ENCODE measurements at regions not wholly inside any gene's neighbourhood (a gene's known extent, or its start where the extent isn't known, plus 50 kb on each side); places are given as distances from the start of the nearest gene placed in this dataset.

DNA sequence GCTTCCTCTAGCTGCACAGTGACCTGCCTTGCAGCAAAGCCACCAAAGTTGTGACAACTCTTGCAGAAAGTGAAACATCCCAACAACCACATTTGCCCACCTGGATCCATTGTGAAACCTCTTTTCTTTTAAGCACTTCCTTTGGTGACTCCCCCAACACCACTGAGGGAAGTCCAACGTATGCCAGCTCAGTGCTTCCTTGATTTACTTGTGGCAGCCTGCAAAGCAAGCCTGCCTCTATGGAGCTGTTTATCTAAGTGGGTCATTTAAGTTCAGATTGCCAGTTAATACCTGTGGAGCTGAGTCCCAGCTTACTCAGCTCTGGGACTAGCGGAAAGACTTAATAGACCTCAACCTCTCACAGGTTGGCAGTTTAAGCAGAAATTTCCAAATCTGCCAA lies 230.8 kb upstream of the GHITM start:
- no peak for DNase-seq

DNA sequence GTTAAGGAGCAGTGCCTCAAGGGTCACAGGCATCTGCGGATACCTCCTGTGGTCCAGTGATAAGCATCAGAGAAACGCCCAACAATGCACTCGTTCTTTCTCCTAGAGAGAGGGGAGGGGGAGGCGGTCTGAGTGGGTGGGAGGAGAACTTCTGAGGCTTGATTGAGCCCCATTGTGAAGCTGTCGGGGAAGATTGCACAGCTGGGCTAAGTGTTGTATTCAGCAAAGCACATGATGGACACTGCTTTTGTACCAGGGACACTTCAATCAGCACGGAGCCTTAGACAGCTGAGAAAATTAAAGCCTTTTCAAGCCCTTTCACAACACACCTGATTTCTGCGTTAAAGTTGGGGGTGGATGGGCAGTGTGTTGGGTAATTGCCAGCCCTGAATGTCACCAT lies 230.3 kb upstream of the GHITM start:
- no peak for DNase-seq

DNA sequence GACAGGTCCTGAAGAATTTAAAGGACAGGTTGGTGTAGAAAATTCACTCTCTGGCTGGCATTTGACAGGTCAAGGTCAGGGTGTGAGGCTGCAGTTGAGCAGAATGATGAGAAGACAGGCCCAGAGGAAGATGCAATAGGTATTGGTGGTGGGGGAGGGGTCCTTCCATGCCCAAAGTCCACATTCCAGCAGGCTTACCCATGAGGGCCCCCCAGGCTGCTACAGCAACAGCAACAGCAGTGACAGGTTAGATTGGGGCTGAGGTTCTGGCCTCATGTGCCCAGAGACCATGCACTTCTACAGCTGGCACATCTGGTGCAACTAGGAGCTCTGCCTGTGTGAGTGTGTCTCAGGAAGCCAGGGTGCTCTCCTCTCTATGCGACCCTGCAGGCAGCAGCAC lies 223.5 kb upstream of the GHITM start:
- DNase-seq = no peak

DNA sequence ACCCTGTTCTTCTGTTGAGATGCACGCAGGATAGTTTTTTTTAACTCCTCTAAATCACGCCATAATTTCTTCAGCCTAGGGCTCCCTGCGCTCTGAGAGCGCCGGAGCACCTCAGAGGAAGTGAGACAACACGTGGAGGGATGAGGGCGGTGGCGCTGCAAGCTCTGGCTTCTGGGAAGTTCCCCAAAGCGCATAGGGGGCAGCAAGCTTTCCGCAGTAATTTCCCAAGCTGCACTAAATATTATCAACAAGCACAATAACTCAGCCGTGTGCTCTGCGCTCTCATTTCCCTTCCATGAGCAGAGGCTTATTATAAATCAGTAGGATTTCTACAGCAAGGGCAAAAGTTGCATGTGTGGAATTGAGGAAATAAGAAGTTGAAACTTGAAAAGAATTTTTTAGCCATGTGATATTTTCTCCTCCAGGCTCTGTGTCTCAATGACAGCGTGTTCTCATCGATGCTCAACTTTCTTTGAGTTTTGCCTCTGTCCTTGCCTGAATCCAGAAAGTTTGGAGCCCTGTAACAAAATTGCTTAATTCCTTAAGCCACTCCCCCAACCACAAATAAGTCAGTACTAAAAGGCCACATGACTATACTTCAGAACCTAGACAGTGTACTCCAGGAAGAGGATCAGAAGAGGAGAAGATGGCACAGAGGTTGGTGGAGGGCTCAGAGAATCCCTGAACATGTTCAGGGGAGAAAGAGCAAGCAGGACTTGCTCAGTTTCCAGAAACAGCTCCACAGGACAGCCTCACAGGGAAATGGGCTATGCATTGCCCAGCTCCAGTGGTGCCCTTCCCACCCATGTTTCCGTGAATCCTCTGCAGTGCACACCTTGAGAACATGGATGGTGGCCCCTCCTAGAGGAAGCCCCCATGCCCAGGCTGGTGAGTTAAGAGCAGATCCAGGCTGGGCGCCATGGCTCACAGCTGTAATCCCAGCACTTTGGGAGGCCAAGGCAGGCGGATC lies 221.5 kb upstream of the GHITM start:
- no peak for DNase-seq

DNA sequence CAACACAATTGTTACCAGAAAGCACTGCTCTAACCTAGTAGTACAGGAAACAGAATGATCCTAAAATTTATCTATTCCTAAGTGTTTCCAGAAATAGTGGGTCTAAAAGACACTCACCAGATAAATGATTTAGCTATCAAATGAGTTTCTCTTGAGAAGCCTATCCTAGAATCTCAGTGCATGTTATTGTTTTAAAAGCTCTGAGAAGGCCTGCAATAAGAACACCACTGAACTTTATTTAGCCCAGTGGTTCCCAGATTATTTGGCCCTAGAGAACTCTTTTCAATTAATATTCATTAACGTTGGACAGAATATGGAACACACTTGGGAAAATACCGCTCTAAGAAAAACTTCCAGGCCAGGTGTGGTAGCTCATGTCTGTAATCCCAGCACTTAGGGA lies 220.1 kb upstream of the GHITM start:
- DNase-seq = no peak

DNA sequence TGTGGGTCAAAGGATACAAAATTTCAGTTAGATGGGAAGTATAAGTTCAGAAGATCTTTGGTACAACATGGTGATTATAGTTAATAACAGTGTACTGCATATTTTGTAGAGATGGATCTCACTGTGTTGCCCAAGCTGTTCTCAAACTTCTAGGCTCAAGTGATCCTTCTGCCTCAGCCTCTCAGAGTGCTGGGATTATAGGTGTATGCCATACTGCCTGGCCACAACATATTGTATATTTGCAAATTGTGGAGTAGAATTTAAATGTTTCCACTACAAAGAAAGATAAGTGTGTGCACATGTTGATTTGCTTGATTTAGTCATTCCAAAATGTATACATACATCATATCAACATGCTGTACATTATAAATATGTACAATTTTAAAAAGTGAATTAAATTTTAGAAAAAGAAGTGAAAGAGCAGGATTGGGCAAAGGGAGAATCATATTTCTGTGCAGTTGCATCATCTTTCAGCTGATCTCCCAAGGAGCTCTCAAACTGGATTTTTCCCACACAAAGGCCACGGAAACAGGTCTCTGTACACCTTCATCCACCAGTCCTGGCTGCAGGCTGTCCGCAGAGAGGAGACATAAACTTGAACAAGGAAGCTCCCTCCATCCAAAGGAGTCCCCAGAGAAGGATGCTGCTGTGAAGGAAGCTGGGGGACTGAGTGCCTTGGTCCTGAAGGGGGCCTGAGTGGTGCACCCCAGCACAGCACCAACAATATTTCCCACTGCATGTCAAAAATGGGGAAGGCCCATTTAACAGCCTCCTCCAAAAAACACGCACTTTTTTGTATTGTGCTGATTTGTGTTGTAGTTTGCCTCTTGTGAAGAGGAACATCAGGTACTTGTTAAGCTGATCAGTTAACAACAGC lies 217.1 kb upstream of the GHITM start:
- DNase-seq = no peak

DNA sequence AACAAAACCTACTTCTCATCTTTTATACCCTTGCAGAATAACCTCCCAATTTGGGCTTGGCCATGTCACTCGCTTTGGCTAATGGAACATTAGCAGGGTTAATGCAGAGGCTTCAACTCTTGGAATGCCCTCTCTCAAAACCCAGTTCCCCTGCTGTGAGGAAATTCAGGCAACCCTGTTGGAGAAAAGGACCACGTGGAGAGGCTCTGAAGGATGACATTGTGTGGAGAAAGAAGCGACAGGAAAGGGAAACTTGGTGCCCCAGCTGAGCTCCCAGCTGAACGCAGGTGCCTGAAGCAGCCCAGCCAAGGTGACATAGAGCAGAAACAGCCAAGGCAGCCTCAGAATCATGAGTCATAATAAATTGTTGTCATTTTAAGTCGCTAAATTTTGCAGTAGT lies 214.2 kb upstream of the GHITM start:
- no peak for DNase-seq

DNA sequence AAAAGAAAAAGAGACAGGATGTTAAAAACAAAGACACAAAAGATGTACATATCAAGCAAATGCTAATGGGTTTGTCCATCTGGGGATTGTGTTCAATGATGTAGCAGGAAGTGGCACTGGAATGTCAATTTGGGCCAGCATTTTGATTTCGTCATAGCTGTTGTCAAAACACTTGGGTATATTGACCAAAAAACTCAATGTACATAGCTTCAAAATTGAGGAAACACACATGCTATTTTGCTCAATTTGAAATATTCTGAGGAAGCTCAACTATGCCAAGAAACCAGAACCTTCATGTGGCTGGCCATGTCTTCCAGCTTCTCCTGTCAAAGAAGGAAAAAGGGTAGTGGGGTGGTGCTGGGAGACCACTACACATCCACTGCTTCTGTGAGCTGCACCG lies 212.7 kb upstream of the GHITM start:
- no peak for DNase-seq

DNA sequence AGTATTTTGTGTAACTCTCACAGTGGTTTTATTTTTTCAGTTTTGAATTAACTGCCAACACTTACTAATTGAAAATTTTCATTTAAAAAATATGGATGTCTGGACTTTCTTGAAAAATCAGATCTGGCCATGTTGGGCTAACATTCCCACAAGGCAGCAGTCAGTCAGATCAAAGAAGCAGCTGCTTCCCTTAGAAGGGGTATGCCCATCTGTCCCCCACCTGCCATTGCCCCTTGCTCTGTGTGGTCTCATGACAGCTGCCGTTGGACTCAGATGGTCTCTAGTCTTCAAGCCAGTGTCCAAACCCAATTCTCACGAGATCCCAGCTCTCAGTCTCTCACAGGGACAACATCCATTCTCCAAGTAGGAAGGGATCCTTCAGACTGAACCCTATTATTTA lies 212.1 kb upstream of the GHITM start:
- no peak for DNase-seq

DNA sequence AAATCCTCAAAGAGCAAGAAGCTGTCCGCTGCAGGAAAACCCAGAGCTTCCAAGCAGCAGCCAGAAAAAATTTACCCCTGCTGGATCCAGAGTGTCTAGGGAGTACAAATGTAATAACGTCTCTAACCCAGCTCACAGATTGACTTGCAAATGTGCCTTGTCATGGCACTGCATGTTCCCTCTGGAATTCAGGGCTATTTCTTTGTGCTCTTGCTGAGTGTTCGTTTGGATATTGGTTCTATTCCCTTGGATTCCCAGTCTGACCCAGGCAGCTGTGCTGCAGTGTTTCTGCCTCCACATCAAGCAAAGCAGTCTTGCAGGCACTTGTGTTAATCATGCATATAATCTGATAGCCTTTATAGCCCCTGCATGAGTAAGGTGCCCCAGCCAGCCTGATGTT lies 209.9 kb upstream of the GHITM start:
- DNase-seq = no peak

DNA sequence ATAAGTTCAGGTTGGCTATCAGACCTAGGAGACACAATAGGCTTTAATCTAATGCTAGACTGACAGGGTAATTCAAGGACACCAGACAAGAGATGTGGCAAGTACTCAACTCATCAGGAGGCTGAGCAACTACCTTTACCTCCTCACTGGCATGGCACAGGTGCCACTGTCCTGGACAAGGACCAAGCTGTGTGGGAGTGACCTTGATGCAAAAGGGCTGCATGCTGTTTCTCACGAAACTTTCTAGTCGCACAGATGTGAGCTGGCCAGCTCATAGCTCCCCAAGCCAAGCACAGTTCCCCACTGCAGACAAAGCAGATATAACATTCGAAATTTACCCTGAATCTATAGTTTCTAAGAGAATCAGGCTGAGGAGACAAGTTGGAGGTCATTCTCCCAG lies 207.6 kb upstream of the GHITM start:
- DNase-seq = no peak

DNA sequence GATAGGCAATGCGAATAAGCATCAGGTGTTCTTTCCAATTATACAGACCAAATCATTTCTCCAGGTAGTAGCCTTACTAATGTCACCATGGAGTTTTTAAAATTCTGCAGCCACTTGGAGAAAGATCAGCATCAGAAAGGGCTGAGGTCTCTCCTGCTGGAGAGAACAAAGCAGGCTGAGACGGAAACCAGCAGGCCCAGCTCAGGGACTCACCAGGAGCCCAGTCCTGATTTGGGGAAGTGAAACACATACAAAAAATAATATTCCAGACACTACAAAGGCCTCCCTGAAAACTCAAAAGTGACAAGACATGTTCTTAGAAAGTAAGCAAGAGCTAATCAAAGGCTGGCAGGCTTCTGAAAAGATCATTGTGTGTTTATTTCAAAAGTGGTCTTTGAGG lies 207.1 kb upstream of the GHITM start:
- no peak for DNase-seq

DNA sequence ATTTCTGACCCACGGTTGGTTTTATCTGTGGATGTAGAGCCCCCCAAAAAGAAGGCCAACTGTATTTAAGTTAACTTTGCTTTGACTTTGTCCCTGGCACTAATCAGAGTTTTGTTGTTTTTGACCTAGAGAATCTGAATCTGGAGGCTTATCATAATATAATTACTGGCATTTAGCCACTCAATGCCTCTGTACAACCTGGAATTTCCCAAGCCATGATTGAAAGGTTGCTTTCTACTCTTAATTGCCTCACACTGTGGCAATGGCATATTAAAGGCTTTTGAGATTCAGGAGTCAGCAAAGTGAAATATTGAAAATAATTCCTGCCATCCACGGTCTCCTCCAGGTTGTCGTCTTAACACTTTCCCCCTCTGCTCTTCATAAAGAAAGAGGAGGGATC lies 205.2 kb upstream of the GHITM start:
- DNase-seq = no peak

DNA sequence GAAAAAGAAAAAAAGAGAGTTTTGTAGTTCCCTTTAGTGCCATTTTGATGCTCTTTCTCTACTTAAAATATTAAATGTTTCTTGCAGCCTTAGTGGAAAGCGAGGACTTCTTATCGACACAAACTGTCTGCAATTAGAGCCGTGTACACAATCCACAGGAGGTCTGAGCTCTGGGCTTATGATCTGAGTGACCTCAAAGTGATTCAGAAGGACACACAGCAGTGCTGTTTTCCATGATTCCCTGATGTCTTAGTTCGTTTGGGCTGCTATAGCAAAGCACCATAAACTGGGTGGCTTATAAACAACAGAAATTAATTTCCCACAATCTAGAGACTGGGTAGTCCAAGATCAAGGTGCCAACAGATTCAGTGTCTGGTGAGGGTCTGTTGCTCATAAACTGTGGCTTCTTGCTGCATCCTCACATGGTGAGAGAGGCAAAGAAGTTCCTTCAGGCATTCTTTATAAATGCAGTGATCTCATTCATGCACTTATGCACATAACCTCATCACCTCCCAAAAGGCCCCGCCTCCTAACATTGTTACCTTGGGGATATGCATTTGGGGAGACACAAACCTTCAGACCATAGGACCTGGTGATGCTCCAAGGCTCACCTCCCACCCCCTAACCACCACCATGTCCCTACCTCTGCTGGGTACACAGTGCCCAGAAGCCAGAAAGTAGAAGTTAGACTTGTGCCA lies 204.5 kb upstream of the GHITM start:
- no peak for DNase-seq

DNA sequence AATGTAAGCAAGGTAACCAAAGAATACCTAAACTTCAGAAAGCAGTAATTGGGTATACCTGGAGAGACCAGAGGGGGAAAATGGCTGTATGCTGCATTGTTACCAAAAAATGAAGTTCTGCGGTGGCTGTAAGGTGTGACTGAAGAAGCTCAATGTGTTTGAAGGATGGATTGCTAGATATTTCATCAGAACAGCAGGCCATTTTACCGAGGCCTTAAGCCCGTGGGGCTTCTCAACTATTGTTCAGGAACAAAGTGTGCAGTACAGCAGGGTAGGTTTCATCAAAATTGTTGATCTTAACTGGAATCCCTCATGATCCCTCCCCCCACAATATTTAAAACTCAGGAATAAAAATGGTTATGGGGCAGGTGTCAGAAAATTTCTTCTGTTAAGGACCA lies 204.0 kb upstream of the GHITM start:
- no peak for DNase-seq

DNA sequence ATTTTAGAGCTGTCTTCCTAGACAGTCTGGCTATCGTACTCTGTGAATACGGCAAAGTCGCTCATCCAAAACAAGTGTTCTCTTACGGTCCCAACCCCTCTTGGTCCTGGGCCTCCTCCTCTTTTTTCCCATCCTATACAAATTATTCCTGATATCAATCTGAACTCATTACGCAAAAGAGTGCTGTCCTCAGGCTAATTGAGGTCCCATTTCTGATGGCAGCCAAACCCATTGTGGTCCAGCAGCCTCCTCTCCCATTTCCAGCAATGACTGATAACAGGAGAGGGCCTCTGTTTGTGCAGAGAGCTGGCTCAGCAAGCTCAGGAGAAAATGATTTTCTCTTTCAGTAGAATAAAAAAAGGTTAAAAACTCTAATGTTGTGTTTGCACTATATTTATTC lies 203.4 kb upstream of the GHITM start:
- DNase-seq = no peak

DNA sequence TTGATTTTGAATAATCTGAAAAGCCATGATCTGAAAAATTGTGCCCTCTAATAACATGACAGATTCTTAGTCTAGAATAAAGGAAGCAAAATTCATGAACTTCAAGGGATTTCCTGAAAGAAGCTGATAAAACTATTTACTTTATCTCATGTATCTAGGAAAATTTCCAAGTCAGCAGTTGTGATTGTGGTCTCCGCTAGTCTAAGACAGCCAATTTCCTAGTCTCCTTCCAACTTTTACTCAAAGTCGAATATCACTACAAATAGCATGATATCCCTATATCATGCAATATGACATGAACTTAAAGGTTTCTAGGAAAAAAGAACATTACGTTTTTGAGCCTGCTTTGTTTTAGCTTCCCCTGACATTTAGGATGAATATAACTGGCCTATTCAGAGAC lies 202.1 kb upstream of the GHITM start:
- no peak for DNase-seq

DNA sequence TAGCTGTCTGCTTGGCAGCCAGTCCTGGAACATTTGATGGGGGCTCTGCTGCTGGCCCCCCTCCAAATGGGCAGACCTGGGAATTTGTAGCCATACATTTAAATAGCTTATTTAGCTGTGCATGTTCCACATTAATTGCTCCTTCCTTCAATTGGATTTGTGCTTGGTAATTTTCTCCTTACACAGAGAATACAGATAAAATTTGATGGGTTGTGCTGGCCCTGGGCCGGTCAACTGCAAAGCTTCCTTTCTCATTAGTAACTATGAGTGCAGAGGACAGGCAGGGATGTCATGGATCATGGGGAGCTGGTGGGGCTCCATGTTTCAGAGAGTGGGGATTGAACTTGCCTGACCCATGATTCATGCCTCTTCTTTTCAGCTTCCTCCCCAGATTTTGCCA lies 201.5 kb upstream of the GHITM start:
- DNase-seq = no peak

DNA sequence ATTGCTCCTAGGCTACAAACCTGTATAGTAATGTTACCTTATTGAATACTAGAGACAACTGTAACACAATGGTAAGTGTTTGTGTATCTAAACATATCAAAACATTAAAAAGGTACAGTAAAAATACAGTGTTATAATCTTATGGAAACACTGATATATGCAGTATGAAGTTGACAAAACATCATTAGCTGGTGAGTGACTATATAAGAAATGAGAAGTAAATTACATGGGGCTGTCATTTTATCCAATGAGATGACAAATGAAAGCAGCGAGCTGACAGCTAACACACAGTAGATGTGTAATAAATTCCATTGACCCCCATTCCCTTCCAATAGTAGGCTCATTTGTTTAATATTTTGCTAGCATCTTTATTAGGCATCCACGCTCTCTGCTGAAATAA lies 198.1 kb upstream of the GHITM start:
- no peak for DNase-seq

DNA sequence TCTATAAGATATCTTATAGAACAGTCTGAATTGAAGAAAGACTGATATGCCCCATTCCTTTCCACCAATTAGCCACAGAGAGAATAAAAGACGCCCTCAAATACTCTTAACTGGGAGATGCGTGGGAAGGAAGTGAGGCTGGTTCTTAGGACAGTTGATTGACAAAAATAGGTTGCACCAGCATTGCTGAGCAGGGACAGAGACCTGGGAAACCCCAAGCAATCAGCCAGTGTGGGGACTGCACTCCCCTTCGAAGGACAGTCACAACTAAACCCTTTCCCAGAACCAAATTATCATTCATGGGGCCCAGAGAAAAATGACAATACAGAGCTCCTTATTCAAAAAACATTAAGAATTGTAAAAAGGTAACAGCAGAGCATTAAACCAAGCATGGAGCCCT lies 196.9 kb upstream of the GHITM start:
- DNase-seq = no peak

DNA sequence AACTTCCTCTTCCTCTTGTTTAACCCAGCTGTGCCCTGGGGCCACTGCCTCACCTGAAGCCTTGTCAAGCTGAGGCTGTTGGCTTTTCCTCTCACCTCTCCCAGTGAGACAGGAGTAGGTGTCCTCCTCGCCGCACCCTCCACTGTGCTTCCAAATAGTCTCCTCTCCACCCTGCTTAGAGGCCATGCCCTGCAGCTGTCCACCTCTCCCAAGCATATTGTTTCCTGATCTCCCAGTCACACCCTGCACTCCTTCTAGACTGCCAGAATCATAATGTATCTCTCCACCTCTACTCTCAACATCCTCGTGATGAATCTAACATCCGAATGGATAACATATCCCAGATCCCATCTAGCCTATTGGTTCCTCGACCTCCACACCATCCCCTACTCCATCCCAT lies 196.3 kb upstream of the GHITM start:
- DNase-seq = no peak

DNA sequence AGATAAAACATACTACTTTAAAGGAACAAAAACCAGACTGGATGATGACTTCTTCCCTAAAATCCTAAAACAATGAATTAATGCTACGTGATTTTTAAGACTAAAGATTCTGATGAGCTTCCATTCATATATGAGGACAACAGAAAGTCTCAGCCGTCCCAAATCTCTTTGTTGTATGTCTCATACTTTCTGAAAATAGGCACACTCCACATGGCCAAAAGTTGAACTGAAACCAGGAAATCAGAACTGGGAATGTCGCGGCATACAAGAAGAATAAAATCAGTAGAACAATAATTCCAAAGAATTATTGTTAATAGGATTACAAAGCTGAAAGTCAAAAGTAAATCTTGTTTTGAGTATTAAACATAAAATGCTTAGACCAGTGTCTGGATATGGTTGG lies 195.4 kb upstream of the GHITM start:
- no peak for DNase-seq

DNA sequence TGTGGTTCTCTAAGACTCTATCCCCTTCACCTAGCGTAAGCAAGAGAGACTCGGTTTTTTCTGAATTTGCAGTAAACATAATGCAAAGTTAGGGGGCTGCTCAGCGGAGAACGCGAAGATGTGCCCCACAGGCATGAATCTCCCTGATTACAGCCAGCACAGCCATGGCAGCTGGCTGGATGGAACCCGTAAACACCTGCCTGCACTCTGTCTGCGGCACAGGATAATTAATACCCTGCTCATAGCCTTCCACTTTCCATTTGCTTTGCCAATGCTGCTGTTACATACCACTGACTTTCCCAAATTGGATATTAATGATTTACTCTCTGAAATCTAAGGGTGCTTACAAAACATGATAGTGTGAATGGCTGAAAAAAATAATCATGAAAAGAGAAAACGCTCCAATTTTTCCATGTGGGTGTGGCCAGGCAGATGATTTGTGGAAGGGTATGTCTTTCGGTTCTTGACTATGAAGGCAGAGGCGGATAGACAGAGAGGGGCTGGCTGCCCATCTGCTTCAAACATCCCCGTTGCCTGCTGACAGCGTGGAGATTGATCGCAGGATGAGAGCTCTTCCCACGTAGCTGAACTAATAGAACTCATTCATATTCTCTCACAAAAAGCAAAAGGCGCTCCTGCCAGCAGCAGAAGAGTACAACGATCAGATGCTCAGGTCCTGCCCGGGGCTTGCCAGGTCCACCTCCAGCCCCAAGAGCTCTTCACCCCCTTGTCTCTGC lies 193.2 kb upstream of the GHITM start:
- no peak for DNase-seq

All from kidney glomerular epithelial cell (primary cell).